Tibial nerve (tissue), 4 donors: ENCODE measurements at regions not wholly inside any gene's neighbourhood (a gene's known extent, or its start where the extent isn't known, plus 50 kb on each side); places are given as distances from the start of the nearest gene placed in this dataset.

Experiments used
- DNase-seq, 2 donors: peaks; one replicate each; pipeline ENCODE4 v3.0.0-alpha.2; 2019; ENCODE audit warnings: low spot score in 2 of 2
- H3K27ac ChIP-seq, 4 donors: fragments of 200-600 bp; sonication (generic) in 3 of 4; one replicate each; pipeline ENCODE4 v1.5.1; 2017 to 2019; ENCODE audit warnings: mild to moderate bottlenecking in 1 of 4
- H3K27me3 ChIP-seq, 2 donors: fragments of 200-600 bp; sonication (generic) in 1 of 2; one replicate each; pipeline versions ENCODE4 v1.5.1 to v1.6.0; 2017 to 2019
- H3K36me3 ChIP-seq, 3 donors: fragments of 200-600 bp; sonication (generic); one replicate each; pipeline ENCODE4 v1.5.1; 2018 to 2019
- H3K4me1 ChIP-seq, 4 donors: fragments of 200-600 bp; sonication (generic) in 3 of 4; one replicate each; pipeline ENCODE4 v1.5.1; 2017 to 2019
- H3K4me3 ChIP-seq, 4 donors: fragments of 200-600 bp; sonication (generic) in 3 of 4; one replicate each; pipeline ENCODE4 v1.5.1; 2017 to 2019; ENCODE audit warnings: mild to moderate bottlenecking in 1 of 4, moderate library complexity in 1 of 4
- H3K9me3 ChIP-seq, 4 donors: fragments of 200-600 bp; sonication (generic) in 3 of 4; one replicate each; pipeline ENCODE4 v1.5.1; 2017 to 2019
- CTCF ChIP-seq, 5 experiments: fragments of 200-600 bp in 3 of 5; fragments of 450-650 bp in 2 of 5; sonication (generic) in 3 of 5; IDR thresholded peaks; one replicate each; pipeline ENCODE4 v1.5.1; 2016 to 2019; ENCODE audit warnings: antibody characterized with exemption in 5 of 5, mild to moderate bottlenecking in 3 of 5, moderate library complexity in 2 of 5
- EP300 ChIP-seq, 2 donors: sonication (generic); formaldehyde crosslinking; IDR thresholded peaks; one replicate each; pipeline ENCODE4 v1.6.1; 2017; ENCODE audit warnings: antibody characterized with exemption in 2 of 2, mild to moderate bottlenecking in 1 of 2
- POLR2A ChIP-seq, 2 donors: fragments of 450-650 bp; IDR thresholded peaks; one replicate each; pipeline ENCODE4 v1.6.1; 2017; ENCODE audit warnings: antibody characterized with exemption in 2 of 2, mild to moderate bottlenecking in 2 of 2, moderate library complexity in 2 of 2
- WGBS, 2 donors: methylation state at CpG; one replicate each; pipeline ENCODE4 v1.1.5; 2018; 5-methylcytosine and 5-hydroxymethylcytosine counted together

DNA sequence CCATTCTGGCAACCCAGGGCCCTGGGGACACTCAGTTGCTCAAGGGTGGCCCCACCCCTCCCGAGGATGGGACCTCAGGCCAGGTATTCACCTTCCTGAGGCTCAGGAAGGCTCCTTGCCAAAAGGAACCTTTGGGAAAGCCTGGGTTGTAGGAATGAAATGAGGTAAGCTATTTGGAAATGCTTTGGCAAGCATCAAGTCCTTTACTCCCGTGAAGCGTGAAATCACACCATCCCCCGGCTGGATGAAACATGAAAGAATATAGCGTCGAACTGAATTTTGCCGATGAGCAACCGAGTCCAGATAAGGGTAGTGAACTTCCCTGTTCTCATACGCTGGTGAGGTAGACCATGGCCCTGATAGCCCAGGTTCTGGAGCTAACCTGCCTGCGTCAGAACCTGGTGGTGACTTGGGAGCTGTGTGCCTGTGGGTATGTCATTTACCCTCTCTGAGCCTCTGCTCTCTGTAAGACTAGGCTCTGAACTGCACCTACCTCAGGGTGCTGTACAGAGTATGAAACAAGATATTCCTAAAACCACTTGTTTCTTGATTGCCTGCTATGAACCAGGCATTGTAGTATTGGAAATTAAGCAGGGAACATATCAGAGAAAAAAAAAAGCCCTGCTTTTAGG is 105.3 kb upstream of the BOD1 start:
- Histone ChIP-seq H3K27me3 (no peaks in the 10 kb centered on the region), H3K4me3 (no peak overlapping the region), H3K4me1 (peaks cover 0 to 8% (median 0%) of the 10 kb centered on the region in 4 donors), H3K27ac (no peak overlapping the region), H3K36me3 (no peaks in the 10 kb centered on the region), H3K9me3 (peaks cover 0 to 5% (median 2%) of the 10 kb centered on the region in 4 donors)
- 84 to 85% methylated on average over 10 of the region's 10 CpGs for WGBS, 2 donors
- TF ChIP-seq CTCF (IDR thresholded peaks at IDR 0.05), result no peak
- no peak for DNase-seq

DNA sequence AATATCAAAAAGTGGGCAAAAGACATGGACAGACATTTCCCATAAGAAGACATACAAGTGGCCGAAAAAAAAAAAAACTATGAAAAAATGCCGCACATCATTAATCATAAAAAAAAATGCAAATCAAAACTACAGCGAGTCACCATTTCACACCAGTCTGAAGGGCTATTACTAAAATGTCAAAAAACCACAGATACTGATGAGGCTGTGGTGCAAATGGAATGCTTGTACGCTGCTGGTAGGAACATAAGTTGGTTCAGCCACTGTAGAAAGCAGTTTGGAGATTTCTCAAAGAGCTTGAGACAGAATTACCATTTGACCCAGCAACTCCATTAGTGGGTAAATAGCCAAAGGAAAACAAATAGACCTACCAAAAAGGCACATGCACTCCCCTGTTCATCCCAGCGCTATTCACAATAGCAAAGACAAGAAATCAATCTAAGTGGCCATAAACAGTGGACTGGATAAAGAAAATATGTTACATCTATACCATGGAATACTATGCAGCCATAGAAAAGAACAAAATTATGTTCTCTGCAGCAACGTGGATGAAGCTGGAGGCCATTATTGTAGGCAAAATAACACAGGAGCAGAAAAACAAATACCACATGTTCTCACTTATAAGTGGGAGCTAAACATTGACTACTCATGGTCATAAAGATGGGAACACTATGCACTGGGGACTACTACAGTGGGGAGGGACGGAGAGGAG is 110.6 kb upstream of the BOD1 start:
- Histone ChIP-seq H3K27me3 (no peaks in the 10 kb centered on the region), H3K4me3 (no peak overlapping the region), H3K4me1 (no peaks in the 10 kb centered on the region), H3K36me3 (no peaks in the 10 kb centered on the region), H3K9me3 (peaks cover 0 to 5% (median 2%) of the 10 kb centered on the region in 4 donors), H3K27ac (no peak overlapping the region)
- WGBS, 2 donors, result 76 to 84% methylated on average over 7 of the region's 7 CpGs
- DNase-seq, result no peak
- TF ChIP-seq POLR2A (IDR thresholded peaks at IDR 0.05), result no peak
- no peak for TF ChIP-seq CTCF (IDR thresholded peaks at IDR 0.05)
- TF ChIP-seq EP300 (IDR thresholded peaks at IDR 0.05), result no peak

DNA sequence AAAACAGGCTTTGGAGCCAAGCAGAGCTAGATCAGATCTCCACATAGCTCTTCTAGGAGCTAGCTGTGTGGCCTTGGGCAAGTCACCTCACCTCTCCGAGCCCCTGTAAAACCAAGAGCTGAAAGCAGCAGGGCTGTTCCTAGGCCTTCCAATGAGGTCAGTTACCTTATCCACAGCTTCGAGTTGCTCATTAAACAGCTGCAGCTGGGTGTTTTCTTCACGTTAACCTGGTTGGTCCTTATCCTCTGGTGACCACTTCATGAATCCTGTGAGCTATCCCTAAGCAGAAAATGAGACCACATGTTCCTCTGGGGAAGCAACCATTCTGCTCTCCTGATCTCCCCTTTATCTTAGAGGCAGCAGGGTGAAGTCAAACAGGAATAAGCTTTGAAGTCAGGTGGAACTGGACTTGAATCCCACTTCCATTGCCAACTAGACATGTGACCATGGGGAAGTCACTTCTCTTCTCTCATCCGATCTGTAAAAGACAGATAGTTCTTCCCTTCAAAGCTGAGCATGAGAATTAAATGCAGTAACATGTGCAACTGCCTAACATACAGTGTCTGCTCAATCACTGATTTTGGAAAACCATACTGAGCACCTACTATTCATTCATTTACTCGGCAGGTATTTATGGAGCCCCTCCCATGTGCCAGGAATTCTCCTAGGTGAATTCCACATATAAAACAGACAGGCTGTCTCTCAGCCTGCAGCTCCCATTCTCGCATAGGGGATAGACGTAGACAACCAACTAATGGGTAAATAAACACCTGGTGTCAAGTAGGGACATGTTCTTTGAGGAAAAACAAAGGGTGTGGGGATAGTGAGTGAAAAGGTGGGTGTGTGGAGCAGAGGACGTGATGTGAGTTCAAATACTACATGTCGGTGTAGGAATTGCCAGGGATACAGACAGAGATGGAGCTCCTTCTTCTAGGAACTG is 111.7 kb upstream of the BOD1 start:
- no peak for DNase-seq
- Histone ChIP-seq H3K36me3 (no peaks in the 10 kb centered on the region), H3K9me3 (peaks cover 0 to 5% (median 2%) of the 10 kb centered on the region in 4 donors), H3K27ac (no peak overlapping the region), H3K4me1 (no peaks in the 10 kb centered on the region), H3K27me3 (no peaks in the 10 kb centered on the region), H3K4me3 (no peak overlapping the region)
- TF ChIP-seq EP300 (IDR thresholded peaks at IDR 0.05), result no peak
- TF ChIP-seq POLR2A (IDR thresholded peaks at IDR 0.05), result no peak
- no peak for TF ChIP-seq CTCF (IDR thresholded peaks at IDR 0.05)
- 71 to 73% methylated on average over 9 of the region's 9 CpGs for WGBS, 2 donors

GRCh38 chr5:173729079-173729765 is 112.8 kb upstream of the BOD1 start:
- Histone ChIP-seq H3K36me3 (no peaks in the 10 kb centered on the region), H3K9me3 (peaks cover 0 to 5% (median 2%) of the 10 kb centered on the region in 4 donors), H3K4me3 (no peak overlapping the region), H3K27me3 (no peaks in the 10 kb centered on the region), H3K27ac (no peak overlapping the region), H3K4me1 (no peaks in the 10 kb centered on the region)
- TF ChIP-seq EP300 (IDR thresholded peaks at IDR 0.05) (no peak), POLR2A (IDR thresholded peaks at IDR 0.05) (no peak), CTCF (IDR thresholded peaks at IDR 0.05) (no peak)
- no peak for DNase-seq
- 55 to 59% methylated on average over 10 of the region's 10 CpGs for WGBS, 2 donors
